WTC11 (cell line): ENCODE measurements at regions not wholly inside any gene's neighbourhood (a gene's known extent, or its start where the extent isn't known, plus 50 kb on each side); places are given as distances from the start of the nearest gene placed in this dataset.

ENCODE experiments used
- ATAC-seq: fragments of 200-7000 bp; cut with Tn5 transposase; 2 replicates; pipeline ENCODE4 v1.10.0; 2021; ENCODE audit warnings: mild to moderate bottlenecking, moderate library complexity
- CTCF ChIA-PET: fragments of 300-600 bp; sonication (Branson Sonifier 250); formaldehyde crosslinking; loops from one replicate; lab custom pipeline; 2021; ENCODE audit warnings: antibody characterized with exemption; lab: Charles Lee
- POLR2A ChIA-PET: fragments of 350-600 bp; sonication (Branson Sonifier 250); formaldehyde crosslinking; loops from one replicate; lab custom pipeline; 2021; ENCODE audit warnings: antibody characterized with exemption; lab: Charles Lee
- DNase-seq: peaks from one replicate; pipeline ENCODE4 v3.0.0; 2021; ENCODE audit warnings: low spot score
- H3K27ac Mint-ChIP-seq: 2 replicates; pipeline ENCODE4 v1.8.0; 2021; ENCODE audit warnings: mixed read lengths
- H3K27me3 Mint-ChIP-seq: 2 replicates; pipeline ENCODE4 v1.8.0; 2021; ENCODE audit warnings: low read depth, mild to moderate bottlenecking, moderate library complexity, mixed read lengths
- H3K36me3 Mint-ChIP-seq: 2 replicates; pipeline ENCODE4 v1.8.0; 2021; ENCODE audit warnings: mixed read lengths
- H3K4me1 Mint-ChIP-seq: 2 replicates; pipeline ENCODE4 v1.8.0; 2022; ENCODE audit warnings: mixed read lengths
- H3K4me3 Mint-ChIP-seq: 2 replicates; pipeline ENCODE4 v1.8.0; 2021; ENCODE audit warnings: mild to moderate bottlenecking, moderate library complexity, mixed read lengths
- H3K9me3 Mint-ChIP-seq: 2 replicates; pipeline ENCODE4 v1.8.0; 2021; ENCODE audit warnings: mixed read lengths
- ATF6 ChIP-seq: sonication (generic); formaldehyde crosslinking; IDR thresholded peaks from 2 replicates; pipeline ENCODE4 v1.8.1; 2023; ENCODE audit warnings: mild to moderate bottlenecking, missing genetic modification reagents
- CBFB ChIP-seq: sonication (generic); formaldehyde crosslinking; IDR thresholded peaks from 2 replicates; pipeline ENCODE4 v1.8.1; 2022; ENCODE audit warnings: mild to moderate bottlenecking, low read depth, missing genetic modification reagents
- CDX4 ChIP-seq: fragments of 250-450 bp; sonication (Bioruptor Pico); IDR thresholded peaks from 2 replicates; pipeline ENCODE4 v1.9.0; 2021; ENCODE audit warnings: moderate library complexity, mild to moderate bottlenecking, inconsistent platforms, borderline replicate concordance
- E2F1 ChIP-seq: sonication (generic); formaldehyde crosslinking; IDR thresholded peaks from 2 replicates; pipeline ENCODE4 v1.8.0; 2022; ENCODE audit warnings: mild to moderate bottlenecking, missing genetic modification reagents
- ELF4 ChIP-seq: sonication (generic); formaldehyde crosslinking; IDR thresholded peaks from 2 replicates; pipeline ENCODE4 v1.8.1; 2022; ENCODE audit warnings: low read depth, mild to moderate bottlenecking, moderate library complexity, missing genetic modification reagents
- ERG ChIP-seq: fragments of 250-450 bp; sonication (Bioruptor Pico); IDR thresholded peaks from 2 replicates; pipeline ENCODE4 v1.8.0; 2021; ENCODE audit warnings: mild to moderate bottlenecking
- ETV6 ChIP-seq: sonication (generic); formaldehyde crosslinking; IDR thresholded peaks from 2 replicates; pipeline ENCODE4 v1.8.1; 2022; ENCODE audit warnings: mild to moderate bottlenecking, missing genetic modification reagents
- IRF2 ChIP-seq: sonication (generic); formaldehyde crosslinking; IDR thresholded peaks from 2 replicates; pipeline ENCODE4 v1.8.0; 2022; ENCODE audit warnings: low read depth, missing genetic modification reagents, borderline replicate concordance
- NR2C2 ChIP-seq: sonication (generic); formaldehyde crosslinking; IDR thresholded peaks from 2 replicates; pipeline ENCODE4 v1.8.0; 2022; ENCODE audit warnings: mild to moderate bottlenecking, missing genetic modification reagents
- PRRX2 ChIP-seq: fragments of 250-450 bp; sonication (Bioruptor Pico); IDR thresholded peaks from 2 replicates; pipeline ENCODE4 v1.8.0; 2021; ENCODE audit warnings: mild to moderate bottlenecking
- SMAD3 ChIP-seq: sonication (generic); formaldehyde crosslinking; IDR thresholded peaks from 2 replicates; pipeline ENCODE4 v1.8.0; 2022; ENCODE audit warnings: missing genetic modification reagents, mild to moderate bottlenecking, borderline replicate concordance
- SOX15 ChIP-seq: fragments of 250-450 bp; sonication (Bioruptor Pico); IDR thresholded peaks from 2 replicates; pipeline ENCODE4 v1.9.0; 2021; ENCODE audit warnings: mild to moderate bottlenecking
- STAT6 ChIP-seq: sonication (generic); formaldehyde crosslinking; conservative IDR thresholded peaks from 2 replicates; pipeline ENCODE4 v1.8.1; 2023; ENCODE audit warnings: mild to moderate bottlenecking, low read depth, missing genetic modification reagents, moderate library complexity
- ZBTB21 ChIP-seq: sonication (generic); formaldehyde crosslinking; IDR thresholded peaks from 2 replicates; pipeline ENCODE4 v1.8.1; 2023; ENCODE audit warnings: mild to moderate bottlenecking, missing genetic modification reagents, borderline replicate concordance
- ZBTB43 ChIP-seq: sonication (generic); formaldehyde crosslinking; IDR thresholded peaks from 2 replicates; pipeline ENCODE4 v1.8.1; 2023; ENCODE audit warnings: mild to moderate bottlenecking, missing genetic modification reagents
- ZNF281 ChIP-seq: sonication (generic); formaldehyde crosslinking; IDR thresholded peaks from 2 replicates; pipeline ENCODE4 v1.8.0; 2023; ENCODE audit warnings: mild to moderate bottlenecking, missing genetic modification reagents
- ZNF425 ChIP-seq: fragments of 250-450 bp; sonication (Bioruptor Pico); conservative IDR thresholded peaks from 2 replicates; pipeline ENCODE4 v1.9.0; 2021; ENCODE audit warnings: mild to moderate bottlenecking
- ZNF671 ChIP-seq: fragments of 250-450 bp; sonication (Bioruptor Pico); IDR thresholded peaks from 2 replicates; pipeline ENCODE4 v1.8.0; 2021; ENCODE audit warnings: mild to moderate bottlenecking

GRCh38 chr5:35476797-35477196, 140.9 kb upstream of the SPEF2 start:
- CTCF ChIA-PET: no interaction called here
- no peak overlapping the region for H3K4me3 Mint-ChIP-seq
- POLR2A ChIA-PET: no interaction called here
- no peaks in the 10 kb centered on the region for H3K27me3 Mint-ChIP-seq
- TF ChIP-seq IRF2 (no peak), ZNF425 (no peak)
- TF ChIP-seq, all 79 proteins: peak for 0
- Mint-ChIP-seq H3K27ac (no peak overlapping the region), H3K9me3 (peaks cover 4% of the 10 kb centered on the region; the same call in 1 of the 2 replicates), H3K4me1 (peaks cover 10% of the 10 kb centered on the region), H3K36me3 (no peaks in the 10 kb centered on the region)
- DNase-seq (no peak), ATAC-seq (no peak)

GRCh38 chr5:35476036-35476435, 141.6 kb upstream of the SPEF2 start:
- Mint-ChIP-seq H3K27me3 (no peaks in the 10 kb centered on the region), H3K9me3 (no peaks in the 10 kb centered on the region; the same call in 1 of the 2 replicates), H3K4me3 (no peak overlapping the region), H3K4me1 (peaks cover 10% of the 10 kb centered on the region), H3K36me3 (no peaks in the 10 kb centered on the region), H3K27ac (no peak overlapping the region)
- DNase-seq: no peak
- ChIA-PET CTCF (no interaction called here), POLR2A (no interaction called here)
- ATAC-seq: no peak
- no peak for TF ChIP-seq STAT6 (CRISPR knock-in tag)
- no peak for TF ChIP-seq SOX15 (CRISPR knock-in tag)
- no peak for TF ChIP-seq PRRX2 (CRISPR knock-in tag)
- no peak for TF ChIP-seq ZBTB43 (CRISPR knock-in tag)
- no peak for TF ChIP-seq E2F1 (CRISPR knock-in tag)
- no peak for TF ChIP-seq CDX4 (CRISPR knock-in tag)
- no peak for TF ChIP-seq NR2C2 (CRISPR knock-in tag)
- TF ChIP-seq ATF6 (CRISPR knock-in tag): no peak
- no peak for TF ChIP-seq ZBTB21 (CRISPR knock-in tag)
- no peak for TF ChIP-seq ZNF281 (CRISPR knock-in tag)
- no peak for TF ChIP-seq ERG (CRISPR knock-in tag)
- no peak for TF ChIP-seq ZNF425
- no peak for TF ChIP-seq SMAD3 (CRISPR knock-in tag)
- no peak for TF ChIP-seq ETV6
- no peak for TF ChIP-seq ELF4 (CRISPR knock-in tag)
- TF ChIP-seq ZNF671 (CRISPR knock-in tag): no peak
- TF ChIP-seq CBFB: no peak
